SH-SY5Y (cell line): ENCODE measurements at regions not wholly inside any gene's neighbourhood (a gene's known extent, or its start where the extent isn't known, plus 50 kb on each side); places are given as distances from the start of the nearest gene placed in this dataset.

Experiments used
- GATA2 ChIP-seq: IDR thresholded peaks from 2 replicates; pipeline ENCODE4 v1.6.1; 2011; ENCODE audit warnings: mild to moderate bottlenecking, low read depth, low read length
- GATA3 ChIP-seq: IDR thresholded peaks from 2 replicates; pipeline ENCODE4 v1.6.1; 2011; ENCODE audit warnings: low read depth, mild to moderate bottlenecking, low read length, moderate library complexity

DNA sequence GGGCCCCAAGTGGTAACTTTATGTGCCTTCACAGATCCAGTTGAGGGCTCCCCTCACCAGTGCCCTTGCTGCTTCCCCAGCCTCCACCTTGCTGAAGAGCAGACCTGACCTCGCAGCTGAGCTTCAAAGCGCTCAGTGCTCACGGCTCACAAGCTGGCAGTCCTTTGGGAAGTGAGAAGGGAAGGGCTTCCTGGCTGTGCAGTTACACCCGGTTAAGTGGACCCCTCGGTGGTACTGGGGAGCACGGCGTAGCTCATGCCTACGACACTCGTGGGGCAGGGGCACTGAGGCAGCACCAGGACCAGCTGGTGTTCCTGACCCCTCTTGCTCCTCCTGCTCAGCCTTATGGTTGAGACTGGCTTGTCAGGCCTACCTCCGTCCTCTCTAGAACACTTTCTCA, 629.0 kb upstream of the TBL1XR1 start:
- TF ChIP-seq GATA3 (no peak), GATA2 (no peak)
